GM21529 (cell line): ENCODE measurements at regions not wholly inside any gene's neighbourhood (a gene's known extent, or its start where the extent isn't known, plus 50 kb on each side); places are given as distances from the start of the nearest gene placed in this dataset.

ENCODE experiments used
- ATAC-seq: cut with Tn5 transposase; IDR thresholded peaks from one replicate; pipeline ENCODE4 v1.9.1; 2021; ENCODE audit not compliant: unreplicated experiment

DNA sequence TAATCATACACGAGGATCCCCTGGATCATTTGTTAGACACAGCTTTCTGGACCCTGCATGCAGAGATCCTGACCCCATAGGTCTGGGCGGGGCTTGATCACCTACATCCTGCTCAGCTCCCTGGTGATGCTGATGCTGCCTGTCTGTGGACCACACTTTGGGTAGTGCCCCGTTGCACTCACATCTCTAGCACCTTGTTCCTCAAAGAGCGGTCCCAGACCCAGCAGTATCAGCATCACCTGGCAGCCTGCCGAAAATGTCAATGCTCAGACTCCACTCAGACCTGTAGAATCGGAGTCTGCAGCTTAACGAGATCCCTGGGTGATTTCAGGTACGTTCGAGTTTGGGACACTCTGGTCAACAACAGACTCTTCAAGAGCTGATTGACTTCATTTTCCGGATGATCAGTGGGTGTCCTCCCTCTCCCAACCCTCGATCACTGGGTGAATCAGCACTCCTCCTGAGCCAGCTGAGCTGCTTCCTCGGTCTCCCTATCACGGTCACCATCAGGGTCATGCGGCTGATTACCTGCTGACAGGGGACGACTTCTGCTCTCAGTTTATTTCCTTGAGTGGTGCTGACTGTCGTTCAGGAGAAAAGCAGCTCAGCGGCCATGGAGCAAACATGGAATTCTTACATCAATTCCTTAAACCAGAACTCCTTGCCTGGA lies 150.6 kb upstream of the RAB12 start:
- no peak for ATAC-seq

GRCh38 chr18:8460748-8461147 lies 148.5 kb upstream of the RAB12 start:
- ATAC-seq, result no peak

- ATAC-seq, result no peak
Observed at GRCh38 chr18:8461544-8461943, 147.7 kb upstream of the RAB12 start.

DNA sequence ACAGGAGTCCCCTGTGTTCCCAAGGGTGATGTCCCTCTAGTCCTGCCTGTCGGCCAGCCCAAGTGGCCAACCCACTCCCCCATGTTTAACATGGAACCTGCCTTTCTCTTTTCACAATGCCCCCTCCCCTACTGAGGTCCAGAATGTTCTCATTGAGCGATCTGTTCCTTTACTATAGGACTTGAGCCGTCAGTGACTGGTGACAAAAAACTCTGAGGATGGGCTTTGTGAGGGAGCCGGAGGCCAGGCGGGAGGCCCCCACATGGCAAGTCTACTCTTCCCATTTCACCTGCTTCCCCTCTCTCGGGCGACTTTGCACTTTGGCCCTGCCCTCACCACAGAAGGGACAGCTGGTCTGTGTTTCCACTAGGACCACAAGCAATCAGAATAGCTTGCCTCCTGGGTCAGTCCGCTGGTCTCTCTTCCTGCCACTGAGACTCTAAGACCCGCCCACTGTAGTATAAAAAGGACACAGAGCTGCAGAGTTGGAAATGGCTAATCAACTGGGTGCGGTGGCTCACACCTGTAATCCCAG lies 146.5 kb upstream of the RAB12 start:
- no peak for ATAC-seq

GRCh38 chr18:8463791-8464190 lies 145.4 kb upstream of the RAB12 start:
- no peak for ATAC-seq

- no peak for ATAC-seq
Observed at GRCh38 chr18:8468191-8468590, 141.0 kb upstream of the RAB12 start.

DNA sequence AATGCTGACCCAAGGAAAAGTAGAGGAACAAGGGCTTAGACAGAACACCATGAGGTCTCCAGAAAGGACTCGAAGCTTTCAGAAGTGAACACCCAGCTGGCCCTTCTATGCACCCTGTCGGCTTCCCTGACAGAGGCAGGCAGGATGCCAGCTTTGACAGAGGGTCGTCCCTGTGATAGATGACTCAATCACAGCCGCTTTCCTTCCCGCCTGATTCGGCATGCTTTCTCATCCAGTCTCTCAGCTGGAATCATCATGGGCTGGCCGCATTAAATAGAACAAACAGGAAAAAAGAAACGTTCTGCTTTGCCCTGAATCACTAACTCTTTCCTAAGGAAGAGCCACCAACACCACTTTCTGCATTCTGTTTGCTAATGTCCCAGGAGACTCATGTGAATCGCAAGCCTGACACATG lies 140.3 kb upstream of the RAB12 start:
- no peak for ATAC-seq

DNA sequence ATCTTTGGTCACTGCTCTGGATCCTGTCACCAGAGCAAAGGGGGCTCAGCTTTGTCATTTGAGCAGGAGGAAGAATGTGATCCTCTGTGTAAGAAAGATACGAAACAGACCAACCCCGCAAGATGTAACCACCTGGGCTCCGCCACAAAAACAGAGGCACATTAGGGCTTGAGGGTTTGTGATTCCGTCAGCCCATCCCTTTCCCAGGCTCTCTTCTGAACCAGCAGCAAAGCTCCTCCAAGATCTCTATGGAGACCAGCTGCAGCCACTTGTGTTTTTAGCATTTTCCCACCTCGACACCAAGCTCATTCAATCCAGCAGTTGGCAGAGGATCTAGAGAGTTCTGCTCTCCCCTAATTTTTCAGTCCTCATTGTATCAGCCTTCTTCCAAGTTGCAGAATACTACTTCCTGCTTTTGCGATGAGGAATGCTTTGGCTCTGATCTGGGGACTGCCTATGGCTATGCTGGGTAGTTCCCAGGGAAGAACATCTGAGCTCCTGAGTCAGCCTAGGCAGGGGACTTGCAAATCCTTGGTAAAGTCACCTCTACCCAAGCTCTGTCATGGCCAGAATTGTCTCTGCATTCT lies 139.6 kb upstream of the RAB12 start:
- ATAC-seq, result no peak

GRCh38 chr18:8471372-8471771 lies 137.9 kb upstream of the RAB12 start:
- ATAC-seq, result no peak

- no peak for ATAC-seq
Observed at GRCh38 chr18:8474661-8475060, 134.6 kb upstream of the RAB12 start.

GRCh38 chr18:8477615-8478014 lies 131.6 kb upstream of the RAB12 start:
- no peak for ATAC-seq

DNA sequence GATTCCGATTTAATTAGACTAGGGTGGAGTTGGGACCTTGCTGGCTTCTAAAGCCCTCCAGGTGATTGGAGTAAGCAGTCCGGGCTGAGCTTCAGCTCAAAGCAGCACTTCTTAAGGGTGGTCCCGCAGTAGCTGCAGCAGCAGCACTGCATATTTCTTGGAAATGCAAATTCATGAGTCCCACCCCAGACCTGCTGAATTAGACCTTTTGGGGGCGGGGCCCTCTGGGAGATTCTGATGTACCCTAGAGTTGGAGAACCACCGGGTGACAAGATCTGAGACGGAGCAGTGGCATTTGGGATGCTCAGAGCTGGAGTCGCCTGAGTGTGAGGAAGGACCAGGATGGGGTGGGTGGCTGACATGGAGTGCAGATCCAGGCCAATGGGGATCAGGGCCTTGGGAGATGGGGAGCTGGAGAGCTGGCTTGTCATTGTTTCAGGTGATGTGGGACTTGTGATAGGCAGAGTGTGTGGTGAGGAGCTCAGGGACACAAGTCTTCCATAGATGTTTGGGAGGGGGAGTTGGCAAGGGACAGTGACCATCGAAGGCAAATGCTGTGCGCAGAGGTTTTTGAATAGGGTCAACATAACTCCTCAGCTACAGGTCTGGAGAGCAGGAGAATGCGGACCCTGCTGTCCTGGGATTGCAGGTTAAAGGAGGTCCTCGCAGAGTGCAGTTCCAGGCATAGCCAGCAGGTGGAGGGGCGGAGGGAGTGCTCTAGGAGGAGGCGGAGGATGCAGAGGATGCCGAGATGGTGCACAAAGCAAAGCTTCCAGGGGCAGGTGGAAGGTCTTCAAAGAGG lies 130.9 kb upstream of the RAB12 start:
- peak; percentile 83 for ATAC-seq

GRCh38 chr18:8478968-8479370 lies 130.3 kb upstream of the RAB12 start:
- no peak for ATAC-seq

GRCh38 chr18:8479789-8480188 lies 129.4 kb upstream of the RAB12 start:
- ATAC-seq, result no peak

GRCh38 chr18:8480506-8481328 lies 128.5 kb upstream of the RAB12 start:
- ATAC-seq, result no peak

GRCh38 chr18:8484951-8485350 lies 124.3 kb upstream of the RAB12 start:
- ATAC-seq, result no peak

GRCh38 chr18:8489761-8490160 lies 119.5 kb upstream of the RAB12 start:
- no peak for ATAC-seq

DNA sequence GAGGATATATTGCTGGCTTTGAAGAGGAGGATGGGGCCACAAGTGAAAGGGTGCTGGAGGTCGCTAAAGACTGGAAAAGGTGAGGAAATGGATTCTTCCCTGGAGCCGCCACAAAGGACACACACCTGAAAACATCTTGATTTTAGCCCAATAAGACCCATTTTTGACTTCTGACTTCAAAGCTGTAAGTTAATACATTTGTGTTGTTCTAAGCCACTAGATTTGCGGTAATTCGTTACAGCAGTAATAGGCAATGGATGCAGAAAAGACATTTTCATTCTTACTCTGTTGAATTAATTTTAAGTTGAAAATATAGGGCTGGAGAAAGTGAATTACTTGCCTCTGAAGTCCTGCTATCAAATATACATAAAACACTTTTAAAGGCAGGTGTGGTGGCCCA lies 117.7 kb upstream of the RAB12 start:
- no peak for ATAC-seq

- no peak for ATAC-seq
Observed at GRCh38 chr18:8493141-8493540, 116.1 kb upstream of the RAB12 start.

GRCh38 chr18:8496186-8496585 lies 113.1 kb upstream of the RAB12 start:
- no peak for ATAC-seq

GRCh38 chr18:8498905-8499304 lies 110.3 kb upstream of the RAB12 start:
- ATAC-seq, result no peak
